SK-N-SH (cell line): ENCODE measurements at regions not wholly inside any gene's neighbourhood (a gene's known extent, or its start where the extent isn't known, plus 50 kb on each side); places are given as distances from the start of the nearest gene placed in this dataset.

ENCODE experiments used
- CTCF ChIA-PET: fragments of 300-600, 350-600 bp; formaldehyde crosslinking; extraction: SDS; loops from one replicate; lab custom pipeline; 2021; lab: Yijun Ruan, JAX
- POLR2A ChIA-PET: fragments of 350-600 bp; sonication (Branson Sonifier 250); formaldehyde crosslinking; extraction: SDS; loops from one replicate; lab custom pipeline; 2020; ENCODE audit warnings: antibody characterized with exemption, inconsistent platforms; lab: Yijun Ruan, JAX
- DNase-seq: peaks from one replicate; pipeline ENCODE4 v3.0.0; 2012
- H2AFZ ChIP-seq: fragments of 200-600 bp; sonication (generic); 2 replicates; pipeline ENCODE4 v1.8.1; 2016; ENCODE audit warnings: antibody characterized with exemption, mild to moderate bottlenecking, low read depth
- H3F3A ChIP-seq: fragments of 200-600 bp; sonication (generic); replicated peaks from 2 replicates; pipeline ENCODE3; 2016; ENCODE audit warnings: antibody characterized with exemption, mild to moderate bottlenecking; ENCODE audit not compliant: insufficient read depth
- H3K27ac ChIP-seq, 2 experiments: fragments of 200-500 bp in 1 of 2; fragments of 200-600 bp in 1 of 2; sonication (Bioruptor generic) in 1 of 2; sonication (generic), shearing (Covaris generic) in 1 of 2; 2 replicates each; pipeline versions ENCODE4 v1.5.1 to v1.6.1; 2014 to 2016; ENCODE audit warnings: low read depth in 2 of 2, inconsistent platforms in 1 of 2, low read length in 1 of 2, mild to moderate bottlenecking in 1 of 2, mixed read lengths in 1 of 2
- H3K27me3 ChIP-seq: fragments of 200-600 bp; sonication (generic), shearing (Covaris generic); 2 replicates; pipeline ENCODE4 v1.6.1; 2016; ENCODE audit warnings: mixed run types; ENCODE audit not compliant: insufficient read depth
- H3K36me3 ChIP-seq, 2 experiments: fragments of 200-500 bp in 1 of 2; fragments of 200-600 bp in 1 of 2; sonication (Bioruptor generic) in 1 of 2; sonication (generic) in 1 of 2; replicated peaks in 1 of 2; 2 replicates each; pipeline versions ENCODE3 to v1.5.1; 2014 to 2016; ENCODE audit warnings: low read length in 1 of 2, mild to moderate bottlenecking in 1 of 2; ENCODE audit not compliant: insufficient read depth in 2 of 2, control insufficient read depth in 1 of 2
- H3K4me1 ChIP-seq, 2 experiments: fragments of 200-500 bp in 1 of 2; fragments of 200-600 bp in 1 of 2; sonication (Bioruptor generic) in 1 of 2; sonication (generic), shearing (Covaris generic) in 1 of 2; 2 replicates each; pipeline versions ENCODE4 v1.5.1 to v1.6.1; 2014 to 2016; ENCODE audit warnings: low read depth in 1 of 2, low read length in 1 of 2, mixed run types in 1 of 2; ENCODE audit not compliant: insufficient read depth in 2 of 2, control insufficient read depth in 1 of 2
- H3K4me2 ChIP-seq: fragments of 200-600 bp; sonication (generic), shearing (Covaris generic); 2 replicates; pipeline ENCODE4 v1.6.1; 2017; ENCODE audit warnings: mixed run types
- H3K4me3 ChIP-seq, 2 experiments: fragments of 200-500 bp in 1 of 2; fragments of 200-600 bp in 1 of 2; sonication (Bioruptor generic) in 1 of 2; sonication (generic), shearing (Covaris generic) in 1 of 2; 2 replicates each; pipeline versions ENCODE4 v1.5.1 to v1.8.1; 2014 to 2016; ENCODE audit warnings: low read depth in 2 of 2, inconsistent platforms in 1 of 2, low read length in 1 of 2, mild to moderate bottlenecking in 1 of 2, mixed read lengths in 1 of 2, moderate library complexity in 1 of 2
- H3K79me2 ChIP-seq: fragments of 200-600 bp; sonication (generic); 2 replicates; pipeline ENCODE4 v1.8.1; 2017; ENCODE audit warnings: mild to moderate bottlenecking; ENCODE audit not compliant: insufficient read depth
- H3K9ac ChIP-seq: fragments of 200-600 bp; sonication (generic); 2 replicates; pipeline ENCODE4 v1.6.1; 2017; ENCODE audit warnings: mixed run types
- H3K9me2 ChIP-seq: fragments of 200-600 bp; sonication (generic); 2 replicates; pipeline ENCODE4 v1.6.1; 2017; ENCODE audit warnings: mixed run types
- H3K9me3 ChIP-seq: fragments of 200-600 bp; sonication (generic); 2 replicates; pipeline ENCODE4 v1.6.1; 2017; ENCODE audit warnings: mixed run types, mild to moderate bottlenecking, moderate library complexity
- H4K20me1 ChIP-seq: fragments of 200-600 bp; sonication (generic); 2 replicates; pipeline ENCODE4 v1.6.1; 2017; ENCODE audit warnings: mild to moderate bottlenecking, mixed run types; ENCODE audit not compliant: insufficient read depth
- CHD2 ChIP-seq: fragments of 150-350 bp; IDR thresholded peaks from 2 replicates; pipeline ENCODE4 v1.6.1; 2018; ENCODE audit warnings: low read length; ENCODE audit not compliant: partially characterized antibody
- ELF1 ChIP-seq: IDR thresholded peaks from 2 replicates; pipeline ENCODE4 v1.4.0; 2012
- EZH2phosphoT487 ChIP-seq: fragments of 200-600 bp; sonication (generic); IDR thresholded peaks from 2 replicates; pipeline ENCODE4 v1.6.1; 2017; ENCODE audit warnings: low read depth, mixed run types, mild to moderate bottlenecking, antibody characterized with exemption, moderate library complexity, borderline replicate concordance
- FOSL2 ChIP-seq: IDR thresholded peaks from 2 replicates; pipeline ENCODE4 v1.4.0; 2012; ENCODE audit warnings: low read depth, mild to moderate bottlenecking, moderate library complexity, borderline replicate concordance
- FOXJ3 ChIP-seq: sonication (generic); formaldehyde crosslinking; IDR thresholded peaks from 2 replicates; pipeline ENCODE4 v1.5.1; 2020; ENCODE audit warnings: mild to moderate bottlenecking, missing genetic modification reagents
- GABPA ChIP-seq: IDR thresholded peaks from 2 replicates; pipeline ENCODE4 v1.4.0; 2012; ENCODE audit warnings: low read depth, mild to moderate bottlenecking
- GATA2 ChIP-seq: sonication (generic); formaldehyde crosslinking; IDR thresholded peaks from 2 replicates; pipeline ENCODE4 v1.5.0; 2020; ENCODE audit warnings: mild to moderate bottlenecking, missing genetic modification reagents
- MAX ChIP-seq: IDR thresholded peaks from 2 replicates; pipeline ENCODE4 v1.4.0; 2012; ENCODE audit warnings: low read depth
- MEF2A ChIP-seq: IDR thresholded peaks from 2 replicates; pipeline ENCODE4 v1.4.0; 2012; ENCODE audit warnings: low read depth, borderline replicate concordance
- MXI1 ChIP-seq: IDR thresholded peaks from 2 replicates; pipeline ENCODE4 v1.6.1; 2012; ENCODE audit warnings: mild to moderate bottlenecking, low read depth, low read length, improper control_type of control experiment
- NFIC ChIP-seq: IDR thresholded peaks from 2 replicates; pipeline ENCODE4 v1.4.0; 2012; ENCODE audit warnings: borderline replicate concordance
- NRF1 ChIP-seq: IDR thresholded peaks from 2 replicates; pipeline ENCODE4 v1.6.1; 2012; ENCODE audit warnings: low read depth, mild to moderate bottlenecking, low read length
- RAD21 ChIP-seq: IDR thresholded peaks from 2 replicates; pipeline ENCODE4 v1.6.1; 2012; ENCODE audit warnings: mild to moderate bottlenecking, low read length
- RXRA ChIP-seq: IDR thresholded peaks from 2 replicates; pipeline ENCODE4 v1.4.0; 2012; ENCODE audit warnings: low read depth, mild to moderate bottlenecking, borderline replicate concordance
- SMC3 ChIP-seq: IDR thresholded peaks from 2 replicates; pipeline ENCODE4 v1.6.1; 2012; ENCODE audit warnings: low read depth, low read length, improper control_type of control experiment
- TEAD4 ChIP-seq: IDR thresholded peaks from 2 replicates; pipeline ENCODE4 v1.4.0; 2012; ENCODE audit warnings: mild to moderate bottlenecking, borderline replicate concordance; ENCODE audit not compliant: insufficient read depth
- USF1 ChIP-seq: IDR thresholded peaks from 2 replicates; pipeline ENCODE4 v1.4.0; 2012; ENCODE audit warnings: low read depth, borderline replicate concordance
- YY1 ChIP-seq: IDR thresholded peaks from 2 replicates; pipeline ENCODE4 v1.4.0; 2012; ENCODE audit warnings: low read depth, mild to moderate bottlenecking
- ZBTB33 ChIP-seq: IDR thresholded peaks from 2 replicates; pipeline ENCODE4 v1.4.0; 2012; ENCODE audit warnings: low read depth, borderline replicate concordance
- WGBS: methylation state at CpG from one replicate; pipeline ENCODE4 v1.1.6; 2017; ENCODE audit warnings: low lambda C conversion rate; 5-methylcytosine and 5-hydroxymethylcytosine counted together
- TF ChIP-seq, protein P1 (sequence below): IDR thresholded peaks from 2 replicates; pipeline ENCODE4; 2012
- TF ChIP-seq, protein P2 (sequence below): fragments of 150-350 bp; IDR thresholded peaks from 2 replicates; pipeline ENCODE4 v1.6.1; 2017; ENCODE audit warnings: antibody characterized with exemption, low read length, low read depth, borderline replicate concordance

GRCh38 chr19:28495046-28495445 is 717.9 kb downstream of the UQCRFS1 start:
- no peak overlapping the region for H3K4me2 ChIP-seq
- H2AFZ ChIP-seq, result no peak overlapping the region
- H3K27ac ChIP-seq, result no peak overlapping the region
- H3K4me1 ChIP-seq, result no peaks in the 10 kb centered on the region
- no peaks in the 10 kb centered on the region for H4K20me1 ChIP-seq
- WGBS, result 4% methylated on average over 4 of the region's 4 CpGs
- no peaks in the 10 kb centered on the region for H3K79me2 ChIP-seq
- H3K27me3 ChIP-seq, result no peaks in the 10 kb centered on the region; the same call in 1 of the 2 replicates
- no peaks in the 10 kb centered on the region for H3K36me3 ChIP-seq
- no peak overlapping the region for H3K9ac ChIP-seq
- DNase-seq, result no peak
- ChIA-PET POLR2A (no interaction called here), CTCF (no interaction called here)
- H3K9me2 ChIP-seq, result no peaks in the 10 kb centered on the region
- no peaks in the 10 kb centered on the region for H3F3A ChIP-seq
- TF ChIP-seq FOXJ3 (no peak), EZH2phosphoT487 (no peak), RAD21 (no peak), ELF1 (no peak), FOSL2 (no peak), YY1 (no peak), TEAD4 (no peak), MAX (no peak), RXRA (no peak), NFIC (no peak), USF1 (no peak), MXI1 (no peak), NRF1 (no peak), SMC3 (no peak)
- TF ChIP-seq, protein P1, sequence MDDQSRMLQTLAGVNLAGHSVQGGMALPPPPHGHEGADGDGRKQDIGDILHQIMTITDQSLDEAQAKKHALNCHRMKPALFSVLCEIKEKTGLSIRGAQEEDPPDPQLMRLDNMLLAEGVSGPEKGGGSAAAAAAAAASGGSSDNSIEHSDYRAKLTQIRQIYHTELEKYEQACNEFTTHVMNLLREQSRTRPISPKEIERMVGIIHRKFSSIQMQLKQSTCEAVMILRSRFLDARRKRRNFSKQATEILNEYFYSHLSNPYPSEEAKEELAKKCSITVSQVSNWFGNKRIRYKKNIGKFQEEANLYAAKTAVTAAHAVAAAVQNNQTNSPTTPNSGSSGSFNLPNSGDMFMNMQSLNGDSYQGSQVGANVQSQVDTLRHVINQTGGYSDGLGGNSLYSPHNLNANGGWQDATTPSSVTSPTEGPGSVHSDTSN, result no peak
- H3K9me3 ChIP-seq, result no peaks in the 10 kb centered on the region
- H3K4me3 ChIP-seq, result no peak overlapping the region

DNA sequence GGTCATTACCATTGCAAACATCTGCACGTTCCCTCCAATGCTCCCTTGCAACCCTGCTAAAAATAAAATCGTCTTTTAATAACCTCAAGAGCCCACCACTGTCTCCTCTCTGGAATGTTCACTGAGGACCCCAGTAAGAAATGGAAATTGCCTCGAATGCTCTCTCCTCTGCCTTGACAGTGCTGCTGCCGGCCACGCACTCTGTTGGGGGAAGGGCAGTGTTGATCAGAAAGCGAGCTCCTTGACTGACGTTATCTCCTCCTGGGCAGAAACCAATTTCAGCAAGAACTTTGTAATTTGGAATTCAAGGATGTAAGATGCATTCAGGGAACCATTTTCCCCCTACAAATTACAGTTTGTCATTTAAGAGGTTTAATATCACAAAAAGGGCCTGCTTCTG is 718.5 kb downstream of the UQCRFS1 start:
- Histone ChIP-seq H3K27ac (no peak overlapping the region), H4K20me1 (no peaks in the 10 kb centered on the region), H2AFZ (no peak overlapping the region), H3K79me2 (no peaks in the 10 kb centered on the region), H3K4me2 (no peak overlapping the region), H3K9ac (no peak overlapping the region), H3F3A (no peaks in the 10 kb centered on the region), H3K27me3 (no peaks in the 10 kb centered on the region; the same call in 1 of the 2 replicates), H3K4me3 (no peak overlapping the region), H3K9me3 (no peaks in the 10 kb centered on the region), H3K4me1 (no peaks in the 10 kb centered on the region), H3K9me2 (no peaks in the 10 kb centered on the region), H3K36me3 (no peaks in the 10 kb centered on the region)
- ChIA-PET POLR2A (no interaction called here), CTCF (no interaction called here)
- WGBS, result 14% methylated on average over 7 of the region's 7 CpGs
- DNase-seq, result no peak
- no peak for TF ChIP-seq EZH2phosphoT487
- no peak for TF ChIP-seq GABPA
- no peak for TF ChIP-seq FOXJ3
- no peak for TF ChIP-seq GATA2 (CRISPR knock-in tag)
- no peak for TF ChIP-seq ZBTB33
- TF ChIP-seq SMC3, result no peak
- no peak for TF ChIP-seq CHD2
- TF ChIP-seq FOSL2, result no peak
- TF ChIP-seq, protein P2, sequence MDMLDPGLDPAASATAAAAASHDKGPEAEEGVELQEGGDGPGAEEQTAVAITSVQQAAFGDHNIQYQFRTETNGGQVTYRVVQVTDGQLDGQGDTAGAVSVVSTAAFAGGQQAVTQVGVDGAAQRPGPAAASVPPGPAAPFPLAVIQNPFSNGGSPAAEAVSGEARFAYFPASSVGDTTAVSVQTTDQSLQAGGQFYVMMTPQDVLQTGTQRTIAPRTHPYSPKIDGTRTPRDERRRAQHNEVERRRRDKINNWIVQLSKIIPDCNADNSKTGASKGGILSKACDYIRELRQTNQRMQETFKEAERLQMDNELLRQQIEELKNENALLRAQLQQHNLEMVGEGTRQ, result no peak
- no peak for TF ChIP-seq MEF2A
- TF ChIP-seq TEAD4, result no peak
